GM19240 (cell line): ENCODE measurements at regions not wholly inside any gene's neighbourhood (a gene's known extent, or its start where the extent isn't known, plus 50 kb on each side); places are given as distances from the start of the nearest gene placed in this dataset.
"Not testable (repeated sequence)": the region's sequence is repeated elsewhere in the genome, so short reads cannot be mapped to it uniquely, and the experiment has no call there.

Experiments
- DNase-seq: peaks from one replicate; pipeline ENCODE4 v3.0.0; 2011; ENCODE audit warnings: low spot score; ENCODE audit not compliant: insufficient read length

DNA sequence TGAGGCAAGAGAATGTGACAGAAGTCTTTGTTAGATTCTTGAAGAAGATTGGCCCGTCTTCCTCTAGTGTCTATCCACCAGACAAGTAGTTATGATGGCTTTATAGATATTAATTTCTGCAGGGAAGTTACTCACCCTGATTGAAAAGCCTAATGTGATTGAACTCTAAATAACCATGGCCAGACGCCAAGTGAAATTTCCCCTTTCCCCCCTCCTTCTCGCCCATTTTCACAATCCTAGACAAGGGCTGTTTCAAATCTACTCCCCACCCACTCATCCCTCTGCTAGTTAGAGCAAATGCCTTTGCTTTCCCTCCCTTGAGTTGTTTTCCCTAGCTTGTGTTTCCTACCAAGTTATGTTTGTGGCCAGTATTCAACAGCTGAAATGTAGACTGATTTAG, 182.5 kb downstream of the TMEM167A start:
- DNase-seq = no peak

DNA sequence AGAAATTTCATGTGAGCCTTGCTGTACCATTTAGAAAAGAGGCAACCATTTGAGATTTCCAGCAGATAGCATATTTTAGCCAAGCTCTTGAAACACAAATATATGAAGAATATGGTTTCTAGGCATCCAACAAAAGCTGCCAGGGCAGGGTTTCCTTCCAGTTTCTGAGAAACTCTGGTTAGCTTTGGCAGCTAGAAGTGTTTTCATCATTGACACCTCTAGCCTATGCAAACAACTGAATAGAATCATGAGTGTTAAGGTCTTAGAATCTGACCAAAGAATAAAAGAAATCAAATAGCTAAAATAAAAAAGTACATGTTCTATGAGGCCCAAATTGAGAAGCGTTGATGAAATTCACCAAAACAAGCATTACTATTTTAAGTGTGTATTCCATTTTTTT, 188.1 kb downstream of the TMEM167A start:
- DNase-seq = no peak

DNA sequence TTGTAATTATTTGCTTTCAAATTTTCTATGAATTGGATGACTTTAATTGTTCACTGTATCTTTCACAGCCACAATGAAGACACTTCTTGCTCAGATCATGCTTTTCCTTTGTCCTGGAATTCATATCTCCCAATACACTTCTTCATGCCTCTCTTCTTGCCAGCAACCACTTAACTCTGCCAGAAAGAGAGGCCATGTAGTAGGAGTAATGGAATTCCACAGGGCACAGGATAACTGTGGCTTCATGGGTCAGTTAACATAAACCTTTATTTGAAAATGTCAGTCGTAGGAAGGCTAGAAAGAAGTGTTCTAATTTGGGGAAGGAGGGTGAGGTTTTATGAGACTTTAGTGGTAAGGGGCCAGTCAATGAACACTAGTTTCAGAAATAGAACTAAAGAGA, 190.3 kb downstream of the TMEM167A start:
- DNase-seq = no peak

DNA sequence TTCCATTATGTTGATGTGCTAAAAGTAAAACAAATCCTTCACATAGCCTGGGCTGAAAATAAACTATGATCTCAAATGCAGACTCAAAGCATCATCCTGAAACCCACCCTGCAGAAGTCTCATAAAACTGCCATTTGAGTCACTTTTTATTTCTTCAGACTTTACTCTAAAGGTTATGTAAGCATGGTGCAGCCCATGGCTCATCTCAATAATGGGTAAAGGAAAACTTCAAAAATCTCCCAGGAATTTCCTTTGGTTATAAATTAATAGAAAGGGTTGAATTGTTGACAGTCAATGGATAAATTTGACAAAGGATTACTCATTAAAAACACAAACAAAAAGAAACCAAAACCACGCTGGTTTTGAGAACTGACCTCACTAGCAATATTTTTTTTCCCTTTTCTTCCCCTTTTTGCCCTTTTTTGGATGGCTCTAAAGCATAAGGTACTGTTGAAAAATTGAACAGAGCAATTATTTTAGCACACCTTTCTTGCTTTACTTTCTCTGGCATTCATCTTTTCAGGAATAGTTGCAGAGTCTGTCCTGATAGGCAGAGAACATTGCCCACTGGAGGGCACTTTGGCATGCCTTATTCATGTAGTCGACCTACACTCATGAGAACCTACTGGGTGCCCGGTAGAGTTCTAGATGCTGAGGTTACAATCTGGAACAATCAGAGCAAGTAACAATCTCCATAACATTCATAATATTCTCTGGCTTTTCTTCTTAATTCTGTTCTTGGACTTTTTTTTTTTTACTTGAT, 191.4 kb downstream of the TMEM167A start:
- DNase-seq = no peak

DNA sequence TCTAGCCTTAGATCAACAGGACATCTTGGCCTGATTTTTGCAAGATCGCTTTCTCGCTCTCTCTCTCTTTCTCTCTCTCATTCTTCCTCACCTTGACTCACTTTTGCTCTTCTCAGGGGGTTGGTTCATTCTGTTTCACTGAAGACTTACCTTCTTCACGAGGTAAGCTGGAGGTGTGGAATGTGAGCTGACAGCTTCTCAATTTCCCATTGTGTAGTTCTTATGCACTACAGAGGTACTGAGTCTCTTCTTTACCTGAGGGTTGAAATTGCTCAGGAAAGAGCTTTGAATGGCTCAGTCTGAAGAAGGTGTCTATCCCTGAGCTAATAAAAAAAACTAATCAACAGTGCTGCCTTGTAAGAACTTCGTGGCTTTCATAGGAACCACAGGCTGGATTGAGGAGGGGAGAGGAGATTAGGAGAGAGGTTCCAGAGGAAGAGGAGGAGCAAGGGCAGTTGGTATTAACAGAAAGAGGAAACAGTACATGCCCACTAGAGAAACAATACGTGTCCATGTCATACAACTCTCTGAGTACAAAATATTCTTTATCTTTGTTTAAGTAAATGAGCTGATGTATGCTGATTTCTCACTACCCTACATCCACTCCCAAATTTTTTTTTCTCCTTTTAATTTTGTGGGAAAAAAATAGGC, 192.2 kb downstream of the TMEM167A start:
- DNase-seq = no peak

DNA sequence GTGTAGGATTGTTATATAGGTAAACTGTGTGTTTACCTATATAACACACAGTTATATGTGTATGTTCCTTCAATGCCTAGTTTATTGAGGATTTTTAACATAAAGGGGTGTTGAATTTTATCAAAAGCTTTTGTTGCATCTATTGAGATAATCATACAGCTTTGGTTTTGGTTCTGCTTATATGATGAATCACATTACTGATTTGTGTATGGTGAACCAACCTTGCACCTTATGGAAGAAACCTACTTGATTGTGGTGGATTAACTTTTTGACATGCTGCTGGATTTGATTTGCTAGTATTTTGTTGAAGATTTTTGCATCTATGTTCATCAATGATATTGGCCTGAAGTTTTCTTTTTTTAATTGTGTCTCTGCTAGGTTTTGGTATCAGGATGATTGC, 194.9 kb downstream of the TMEM167A start:
- no peak for DNase-seq

DNA sequence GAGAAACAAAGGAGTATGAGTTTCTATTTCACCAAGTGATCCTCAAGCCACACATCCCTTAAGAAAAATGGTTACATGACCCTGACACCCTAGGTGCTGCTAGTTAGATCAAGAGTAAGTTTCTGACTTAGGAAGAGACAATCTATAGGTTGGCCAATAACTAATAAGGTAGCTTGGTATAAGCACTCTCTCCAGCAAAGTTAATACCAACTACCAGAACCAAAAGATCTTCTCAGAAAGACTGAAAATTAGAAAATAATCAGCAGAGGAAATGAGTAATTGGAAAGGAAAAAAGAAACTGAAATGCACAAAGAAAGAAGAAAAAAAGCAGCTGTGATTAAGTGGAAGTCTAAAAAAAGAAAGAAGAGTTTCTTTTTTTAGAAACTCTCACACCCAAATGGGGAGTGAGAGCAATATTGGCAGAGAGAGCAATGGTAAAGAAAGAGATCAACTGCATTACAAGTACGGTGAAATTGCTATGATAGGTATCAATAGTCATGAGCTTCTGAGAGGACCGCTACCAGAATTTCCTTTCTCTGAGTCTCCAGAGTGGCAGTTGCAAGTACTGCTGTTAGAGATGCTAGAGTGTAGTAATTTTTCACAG, 195.5 kb downstream of the TMEM167A start:
- no peak for DNase-seq

DNA sequence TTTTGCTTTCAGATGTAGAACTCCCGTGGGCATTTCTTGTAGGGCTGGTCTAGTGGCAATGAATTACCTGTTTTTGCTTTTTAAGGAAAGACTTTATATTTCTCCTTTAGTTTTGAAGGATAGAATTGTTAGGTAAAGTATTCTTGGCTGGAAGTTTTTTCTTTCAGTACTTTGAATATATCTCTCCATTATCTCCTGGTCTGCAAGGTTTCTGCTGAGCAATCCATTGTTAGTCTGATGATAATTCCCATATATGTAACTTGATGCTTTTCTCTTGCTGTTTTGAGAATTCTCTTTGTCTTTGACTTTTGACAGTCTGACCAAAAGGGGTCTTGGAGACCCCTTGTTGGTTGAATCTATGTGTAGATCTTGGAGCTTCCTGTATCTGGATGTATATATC, 198.1 kb downstream of the TMEM167A start:
- DNase-seq = no peak

DNA sequence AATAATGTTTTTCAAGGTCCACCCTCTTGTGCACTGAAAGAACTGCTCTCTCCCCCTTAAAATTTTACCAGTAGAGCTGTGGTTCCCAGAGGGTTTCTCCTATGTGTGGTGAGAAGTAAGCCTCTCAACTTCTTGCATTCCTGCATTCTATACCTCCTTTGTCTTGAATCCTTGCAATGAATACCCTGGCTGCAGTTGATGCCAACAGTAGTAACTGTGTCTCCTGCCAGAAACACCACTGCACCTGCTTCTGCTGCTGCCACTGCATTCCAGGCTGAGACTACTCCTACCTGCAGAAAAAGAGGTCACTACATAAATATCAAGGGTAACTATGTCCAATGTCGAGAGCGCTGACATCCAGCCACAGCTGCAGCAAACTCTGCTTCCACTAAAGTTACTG, 203.7 kb downstream of the TMEM167A start:
- no peak for DNase-seq

DNA sequence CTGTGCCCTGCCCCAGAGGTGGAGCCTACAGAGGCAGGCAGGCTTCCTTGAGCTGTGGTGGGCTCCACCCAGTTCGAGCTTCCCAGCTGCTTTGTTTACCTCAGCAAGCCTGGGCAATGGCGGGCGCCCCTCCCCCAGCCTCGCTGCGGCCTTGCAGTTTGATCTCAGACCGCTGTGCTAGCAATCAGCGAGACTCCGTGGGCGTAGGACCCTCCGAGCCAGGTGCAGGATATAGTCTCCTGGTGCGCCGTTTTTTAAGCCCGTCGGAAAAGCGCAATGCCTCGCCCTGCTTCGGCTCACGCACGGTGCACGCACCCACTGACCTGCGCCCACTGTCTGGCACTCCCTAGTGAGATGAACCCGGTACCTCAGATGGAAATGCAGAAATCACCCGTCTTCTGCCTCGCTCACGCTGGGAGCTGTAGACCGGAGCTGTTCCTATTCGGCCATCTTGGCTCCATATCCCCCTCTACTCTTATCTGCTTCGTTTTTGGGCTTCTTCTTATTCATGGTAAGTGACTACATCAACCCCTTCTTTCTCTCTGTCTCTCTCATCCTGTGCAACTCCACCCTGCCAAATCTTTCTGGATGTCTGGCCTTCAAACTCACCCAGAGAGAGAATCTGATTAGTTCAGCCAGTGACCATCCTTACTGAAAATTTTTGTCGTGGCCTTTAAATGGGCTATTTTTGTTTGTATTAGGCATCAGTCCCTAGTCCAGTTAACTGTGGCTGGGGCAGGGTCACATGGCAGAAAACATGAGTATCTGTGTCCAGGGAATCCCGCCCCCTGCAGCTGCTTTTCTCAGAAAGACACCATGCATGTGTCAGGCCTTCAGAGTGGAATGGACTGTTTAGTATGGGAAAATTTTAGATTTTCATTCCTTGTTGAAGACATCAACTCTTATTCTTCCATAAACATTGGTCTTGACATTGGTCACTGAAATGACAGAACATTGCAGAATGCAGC, 204.6 kb downstream of the TMEM167A start:
- DNase-seq = not testable (repeated sequence)

DNA sequence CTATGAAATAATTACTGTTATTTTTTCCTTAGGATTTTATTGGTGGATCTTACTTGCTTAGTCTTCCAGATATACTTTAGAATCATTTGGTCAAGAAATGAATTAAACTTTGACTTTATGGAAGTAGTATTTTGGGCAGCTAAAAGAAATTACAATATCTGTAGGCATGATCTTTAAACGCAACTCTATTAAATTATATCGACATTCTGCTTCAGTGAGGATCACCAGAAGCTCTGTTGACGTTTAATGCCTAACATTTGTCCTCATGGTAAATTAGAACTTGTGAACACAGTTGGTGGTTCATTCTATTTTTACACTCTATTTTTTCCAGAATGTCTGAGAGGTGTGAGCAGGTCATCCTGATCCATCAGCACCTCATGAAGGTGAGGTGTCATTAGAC, 211.6 kb downstream of the TMEM167A start:
- DNase-seq = no peak

DNA sequence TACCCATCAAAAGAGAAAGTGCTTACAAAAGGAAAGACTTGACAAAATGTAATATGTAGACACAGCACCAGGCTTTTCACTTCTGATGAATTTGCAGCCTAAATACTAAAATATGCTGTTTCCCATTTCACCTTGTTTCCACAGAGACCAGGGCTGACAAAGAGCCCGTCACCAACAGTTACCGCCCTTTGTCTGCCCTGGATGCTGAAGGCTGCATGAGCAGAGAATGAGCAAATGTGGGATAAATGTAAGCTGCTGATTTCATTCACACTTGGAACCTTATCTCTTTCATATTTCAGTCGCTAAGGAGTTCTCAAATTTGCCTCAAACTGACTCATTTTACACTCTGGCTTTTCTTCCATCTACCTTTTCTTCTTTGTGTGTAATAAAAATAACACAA, 213.9 kb downstream of the TMEM167A start:
- DNase-seq = no peak

DNA sequence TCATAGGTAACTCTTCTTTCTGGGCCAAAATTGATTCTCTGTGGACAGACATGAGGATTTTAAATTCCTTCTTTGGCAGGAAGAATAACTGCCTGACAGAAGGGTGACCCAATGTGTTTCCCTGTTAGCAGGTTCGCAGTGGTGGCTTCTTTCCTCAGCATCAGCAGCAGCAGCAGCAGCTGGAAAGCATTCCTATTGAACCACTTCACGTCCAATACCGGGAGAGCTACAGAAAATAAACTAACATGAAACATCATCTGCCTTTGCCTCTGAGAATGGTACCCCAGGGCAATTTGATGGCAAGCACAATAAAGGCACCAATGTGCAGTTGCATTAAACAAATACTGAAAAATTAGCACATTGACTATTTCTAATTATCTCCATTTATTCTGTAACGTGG, 214.5 kb downstream of the TMEM167A start:
- no peak for DNase-seq

DNA sequence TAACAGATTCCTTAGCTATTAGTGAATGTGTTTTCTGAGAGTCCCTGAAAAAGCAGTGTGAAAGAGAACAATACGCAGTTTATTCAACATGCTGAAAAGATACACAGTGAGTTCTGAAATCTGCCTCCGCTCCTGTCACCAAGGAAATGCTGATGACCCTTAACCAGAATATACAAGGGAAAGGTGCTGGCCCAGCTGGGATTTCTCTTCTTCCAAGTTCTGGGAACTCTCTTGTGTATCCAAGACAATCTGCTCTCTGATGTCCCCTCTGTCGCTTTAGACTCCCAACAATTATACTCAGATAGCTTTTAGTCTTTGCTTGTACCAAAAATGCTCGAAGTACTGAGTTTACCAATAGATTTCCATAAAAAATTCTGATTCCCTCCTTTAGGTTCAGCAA, 214.9 kb downstream of the TMEM167A start:
- no peak for DNase-seq

DNA sequence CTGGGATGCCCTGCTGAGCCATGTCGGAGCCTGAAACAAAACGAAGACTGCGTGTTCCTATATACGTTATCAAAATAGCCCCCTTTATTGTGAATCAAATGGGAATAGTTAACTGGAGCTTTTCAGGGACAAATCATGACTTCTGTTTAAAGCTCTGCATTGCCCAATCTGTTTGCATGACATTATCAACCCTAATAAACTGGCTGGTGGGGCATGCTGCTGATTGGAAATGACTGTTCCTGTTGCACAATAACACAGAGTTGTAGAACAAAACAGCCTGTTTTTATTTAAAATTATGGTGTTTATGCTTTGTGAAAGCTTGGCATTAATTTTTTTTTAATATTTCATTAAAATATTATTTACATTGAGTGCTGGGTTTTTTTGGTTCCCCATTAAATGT, 215.5 kb downstream of the TMEM167A start:
- no peak for DNase-seq

DNA sequence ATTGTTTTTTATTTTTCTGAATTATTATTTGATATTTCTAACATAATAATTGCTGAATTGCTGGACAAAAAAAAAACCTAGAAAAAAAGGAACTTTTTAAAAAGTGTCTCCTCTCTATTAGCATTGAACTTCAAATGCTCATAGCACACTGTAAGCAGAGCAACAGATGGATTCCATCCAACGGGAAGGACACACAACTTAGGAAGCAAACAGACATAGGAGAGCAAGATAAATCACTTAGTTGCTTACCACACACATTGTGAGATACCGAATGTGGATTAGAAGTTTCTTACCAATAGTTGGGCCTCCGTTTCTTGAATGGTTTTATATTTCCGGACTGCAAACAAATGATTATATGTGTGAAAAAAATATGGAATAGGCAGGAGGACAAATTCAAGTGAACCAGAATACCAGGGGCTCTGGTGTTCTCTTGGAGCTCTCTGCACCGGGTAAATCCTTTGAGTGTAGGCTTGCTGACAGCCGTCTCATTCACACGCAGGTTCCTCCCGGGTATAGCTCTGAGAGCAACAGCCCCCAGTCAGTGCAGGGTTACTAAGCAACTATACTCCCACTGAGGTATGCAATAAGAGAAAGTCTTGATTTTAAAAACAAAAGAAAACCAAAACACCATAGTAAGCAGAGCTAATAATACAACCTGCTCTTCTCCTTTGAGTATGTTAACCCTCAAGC, 217.6 kb downstream of the TMEM167A start:
- DNase-seq = no peak

DNA sequence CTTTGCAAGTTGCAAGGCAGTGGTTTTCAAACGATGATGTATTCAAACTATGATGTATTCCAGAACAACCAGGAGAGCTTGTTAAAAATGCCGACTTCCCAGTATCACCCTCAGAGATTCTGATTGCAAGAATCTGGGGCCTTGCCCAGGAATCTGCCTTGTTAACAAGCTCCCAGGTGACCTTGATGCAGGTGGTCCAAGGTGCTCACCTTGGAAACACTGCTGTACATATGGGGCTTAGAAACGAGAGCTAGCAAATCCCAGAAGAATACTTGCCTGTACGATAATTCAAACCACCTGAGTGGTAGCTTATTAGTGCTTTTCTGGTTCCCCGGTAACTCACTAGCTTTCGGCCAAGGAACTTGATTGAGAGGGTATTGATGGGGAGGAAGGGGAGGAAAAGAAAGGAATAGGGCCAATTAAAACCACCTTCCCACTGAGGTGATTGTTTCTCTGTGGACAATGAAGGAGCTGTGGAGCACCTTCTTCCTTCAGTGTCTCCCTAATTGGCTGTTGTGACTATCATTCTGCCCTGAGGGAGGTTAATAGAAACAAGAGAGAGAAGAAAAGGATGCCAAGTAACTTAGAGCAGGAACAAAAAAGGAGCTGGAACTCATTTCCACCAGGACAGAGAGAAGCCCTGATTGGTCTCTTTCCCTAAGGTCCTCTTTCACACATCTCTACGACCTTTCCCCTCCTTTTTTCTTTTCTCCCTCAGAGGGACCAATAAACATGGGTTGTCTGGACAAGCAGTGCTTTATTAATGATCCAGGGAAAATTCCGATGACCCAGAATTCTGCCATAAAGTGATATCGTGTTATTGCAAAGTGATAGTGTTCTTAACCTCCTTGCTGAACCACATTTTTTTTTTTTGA, 218.8 kb downstream of the TMEM167A start:
- DNase-seq = no peak

DNA sequence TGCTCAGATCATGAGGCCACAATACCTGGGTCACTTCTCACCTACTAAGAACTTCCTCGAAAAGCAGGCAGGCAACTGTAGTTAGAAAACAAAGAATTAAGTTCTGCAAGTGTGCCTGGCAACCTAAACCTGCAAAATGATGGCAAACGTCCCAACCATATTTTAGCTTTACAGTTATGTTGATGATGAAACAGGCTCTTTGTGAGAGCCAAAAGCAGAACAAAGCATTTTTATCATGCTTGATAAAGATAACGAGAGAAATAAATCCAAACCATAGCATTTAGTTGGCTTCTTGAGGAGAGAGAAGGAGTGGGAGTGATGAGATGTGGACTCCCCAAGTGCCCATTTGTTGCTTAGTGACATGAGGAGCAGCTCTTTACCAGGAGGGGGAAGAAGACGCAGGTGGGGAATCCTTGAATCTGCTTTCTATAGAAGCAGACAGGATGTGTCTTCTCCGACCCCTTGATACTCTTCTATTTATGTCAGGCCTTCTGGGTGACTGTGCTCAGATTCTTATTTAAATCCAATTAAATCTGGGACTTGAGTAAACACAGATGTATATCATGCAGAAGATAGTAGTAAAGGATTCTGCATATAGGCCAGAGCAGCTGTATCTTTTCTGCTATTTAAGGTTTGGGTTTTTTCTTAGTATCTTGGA, 221.2 kb downstream of the TMEM167A start:
- no peak for DNase-seq

DNA sequence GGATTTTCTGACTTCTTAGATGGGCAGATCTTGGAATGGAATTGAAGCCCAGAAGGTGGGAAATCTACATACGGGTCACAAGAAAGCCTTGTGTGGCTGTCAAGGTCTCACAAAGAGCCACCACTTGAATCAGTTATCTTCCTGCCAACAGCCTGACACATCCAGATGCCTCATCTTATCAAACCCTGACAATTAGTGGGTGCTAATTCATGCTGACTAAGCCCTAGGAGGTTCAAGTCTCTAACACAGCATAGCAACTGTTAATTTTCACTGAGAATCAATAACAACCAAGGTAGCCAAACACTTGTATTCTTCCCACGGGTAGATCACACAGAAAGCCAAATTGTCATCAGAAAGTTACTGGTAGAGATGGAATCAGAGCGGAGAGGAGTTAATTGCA, 222.2 kb downstream of the TMEM167A start:
- DNase-seq = no peak

DNA sequence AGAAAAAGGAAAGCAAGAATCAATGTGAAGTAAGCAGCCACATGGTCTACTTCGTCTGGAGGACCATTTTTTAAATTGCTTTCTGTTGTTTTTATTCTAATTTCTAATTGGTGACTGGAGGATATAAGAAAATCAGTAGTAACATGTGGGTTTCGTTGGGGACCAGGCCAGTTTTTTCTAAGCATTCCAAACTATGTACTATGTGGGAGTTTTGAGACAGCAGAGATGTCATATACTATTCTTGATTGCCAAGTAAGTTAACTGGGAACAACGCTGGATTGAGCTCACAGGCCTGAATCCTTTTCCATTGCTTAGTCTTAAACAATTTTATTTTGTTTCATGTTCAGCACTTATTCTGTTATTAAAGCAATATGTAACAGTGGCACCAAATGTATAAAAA, 225.7 kb downstream of the TMEM167A start:
- DNase-seq = no peak
